NCI-H226 (cell line): ENCODE measurements at regions not wholly inside any gene's neighbourhood (a gene's known extent, or its start where the extent isn't known, plus 50 kb on each side); places are given as distances from the start of the nearest gene placed in this dataset.
A peak's percentile ranks its signal among the peaks of the same experiment; 100 is the strongest.
"Not testable (repeated sequence)": the region's sequence is repeated elsewhere in the genome, so short reads cannot be mapped to it uniquely, and the experiment has no call there.

ENCODE experiments used
- DNase-seq: peaks from one replicate; pipeline ENCODE4 v3.0.0-alpha.2; 2015

GRCh38 chr6:91082311-91082832, 495.5 kb upstream of the MAP3K7 start:
- peak; percentile 88 for DNase-seq

GRCh38 chr6:91081452-91082067, 494.7 kb upstream of the MAP3K7 start:
- peak; percentile 42 for DNase-seq

- DNase-seq: no peak
These were observed 494.0 kb upstream of the MAP3K7 start for GRCh38 chr6:91080871-91081270.

DNA sequence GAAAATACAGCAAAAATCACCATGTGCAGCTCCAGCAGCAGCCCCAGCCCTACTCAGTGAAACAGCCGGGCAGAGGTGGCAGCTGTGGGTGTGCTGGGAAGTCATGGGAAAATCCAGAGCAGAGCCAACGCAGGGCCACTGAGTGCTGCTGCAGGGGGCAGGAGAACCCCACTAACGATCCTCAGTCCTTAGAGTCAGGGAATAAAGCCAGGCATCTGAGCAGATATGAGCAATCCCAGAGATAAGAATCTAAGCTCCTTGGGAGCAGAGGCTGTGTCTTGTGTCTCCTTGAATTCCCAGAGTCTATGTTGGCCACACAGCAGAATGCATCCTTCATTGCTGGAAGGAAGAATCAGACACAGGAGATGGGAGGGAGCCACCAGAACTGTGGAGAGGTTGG, 493.1 kb upstream of the MAP3K7 start:
- no peak for DNase-seq

DNA sequence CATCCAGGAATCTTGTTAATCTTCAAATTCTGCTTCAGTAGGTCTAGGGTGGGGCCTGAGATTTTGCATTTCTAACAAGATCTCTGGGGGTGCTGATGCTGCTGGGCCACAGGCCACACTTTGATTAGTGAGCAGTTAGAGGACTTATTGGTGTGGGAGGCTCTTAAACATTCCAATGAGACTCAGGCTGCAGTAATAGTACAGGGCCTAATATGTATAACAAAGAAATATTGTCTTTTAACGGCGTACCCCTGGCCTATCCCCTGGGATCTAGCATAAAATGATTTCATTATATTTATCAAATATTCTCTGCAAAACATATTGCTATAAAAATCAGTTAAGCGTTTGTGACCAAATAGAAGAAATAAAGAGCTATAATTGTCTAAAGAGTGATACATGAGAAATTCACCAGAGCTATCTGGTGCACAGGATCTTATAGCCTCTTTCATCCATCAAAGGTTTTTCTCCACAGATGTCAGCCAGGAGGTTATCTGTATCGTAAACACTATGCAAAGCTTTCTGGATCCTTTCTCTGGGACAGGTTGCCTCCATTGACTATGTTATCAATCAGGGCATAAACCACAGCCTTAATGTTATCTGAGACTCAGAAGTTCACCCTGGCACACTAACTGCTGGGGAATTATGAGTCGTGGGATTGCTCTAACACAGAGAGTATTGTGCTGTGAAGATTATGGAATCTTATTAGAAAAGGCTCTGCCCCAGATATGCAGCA, 488.5 kb upstream of the MAP3K7 start:
- DNase-seq: peak; percentile 39

DNA sequence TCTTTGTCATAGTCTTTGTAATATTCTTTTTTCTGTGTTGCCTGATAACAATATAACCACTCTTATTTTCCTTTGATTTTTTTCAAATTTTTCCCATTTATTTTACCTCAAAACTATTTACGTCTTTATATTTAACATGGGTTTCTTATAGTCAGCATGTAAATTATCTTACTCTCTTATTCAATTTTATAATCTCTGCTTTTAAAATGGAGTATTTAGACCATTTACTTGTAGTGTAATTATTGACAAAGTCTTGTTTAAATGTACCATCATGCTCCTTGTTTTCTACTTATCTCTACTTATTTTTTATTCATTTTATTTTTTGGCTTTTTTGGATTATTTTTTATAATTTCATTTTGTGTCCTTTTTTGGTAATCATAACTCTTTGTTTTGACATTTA, 476.5 kb upstream of the MAP3K7 start:
- no peak for DNase-seq

- DNase-seq: no peak
These were observed 470.8 kb upstream of the MAP3K7 start for GRCh38 chr6:91057689-91058088.

GRCh38 chr6:91055959-91056358, 469.1 kb upstream of the MAP3K7 start:
- no peak for DNase-seq

DNA sequence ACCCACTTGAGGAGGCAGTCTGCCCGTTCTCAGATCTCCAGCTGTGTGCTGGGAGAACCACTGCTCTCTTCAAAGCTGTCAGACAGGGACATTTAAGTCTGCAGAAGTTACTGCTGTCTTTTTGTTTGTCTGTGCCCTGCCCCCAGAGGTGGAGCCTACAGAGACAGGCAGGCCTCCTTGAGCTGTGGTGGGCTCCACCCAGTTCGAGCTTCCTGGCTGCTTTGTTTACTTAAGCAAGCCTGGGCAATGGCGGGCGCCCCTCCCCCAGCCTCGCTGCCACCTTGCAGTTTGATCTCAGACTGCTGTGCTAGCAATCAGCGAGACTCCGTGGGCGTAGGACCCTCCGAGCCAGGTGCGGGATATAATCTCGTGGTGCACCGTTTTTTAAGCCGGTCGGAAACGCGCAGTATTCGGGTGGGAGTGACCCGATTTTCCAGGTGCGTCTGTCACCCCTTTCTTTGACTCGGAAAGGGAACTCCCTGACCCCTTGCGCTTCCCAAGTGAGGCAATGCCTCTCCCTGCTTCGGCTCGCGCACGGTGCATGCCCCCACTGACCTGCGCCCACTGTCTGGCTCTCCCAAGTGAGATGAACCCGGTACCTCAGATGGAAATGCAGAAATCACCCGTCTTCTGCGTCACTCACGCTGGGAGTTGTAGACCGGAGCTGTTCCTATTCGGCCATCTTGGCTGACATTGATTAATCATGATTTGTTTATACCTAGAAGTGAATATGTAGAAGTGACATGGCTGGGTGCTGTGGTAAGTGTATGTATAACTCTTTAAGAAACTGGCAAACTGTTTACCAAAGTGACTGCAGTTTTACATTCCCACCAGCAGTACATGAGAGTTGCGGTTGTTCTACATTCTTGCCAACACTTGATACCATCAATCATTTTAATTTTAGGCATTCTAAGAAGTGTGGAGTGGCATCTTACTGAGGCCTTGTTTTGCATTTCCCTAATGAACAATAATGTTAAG, 465.9 kb upstream of the MAP3K7 start:
- not testable (repeated sequence) for DNase-seq

- no peak for DNase-seq
These were observed 458.3 kb upstream of the MAP3K7 start for GRCh38 chr6:91045161-91045560.

DNA sequence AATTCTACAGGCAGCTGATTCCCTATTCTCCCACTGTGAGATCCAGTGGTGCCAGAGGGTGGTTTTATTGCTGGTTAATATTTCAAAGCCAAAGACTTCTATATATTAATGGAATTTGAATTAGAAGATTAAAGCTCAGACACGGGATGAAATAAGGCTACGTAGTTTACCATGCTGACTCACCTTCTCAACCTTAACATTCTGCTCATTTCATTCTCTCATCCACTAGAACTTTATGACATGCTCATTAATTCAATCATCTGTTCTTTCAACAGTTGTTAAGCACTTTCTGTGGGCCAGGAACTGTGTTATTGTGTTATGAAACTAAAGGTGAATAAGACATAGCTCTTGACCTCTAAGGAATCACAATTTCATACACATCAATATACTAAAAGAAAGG, 456.9 kb upstream of the MAP3K7 start:
- DNase-seq: no peak

DNA sequence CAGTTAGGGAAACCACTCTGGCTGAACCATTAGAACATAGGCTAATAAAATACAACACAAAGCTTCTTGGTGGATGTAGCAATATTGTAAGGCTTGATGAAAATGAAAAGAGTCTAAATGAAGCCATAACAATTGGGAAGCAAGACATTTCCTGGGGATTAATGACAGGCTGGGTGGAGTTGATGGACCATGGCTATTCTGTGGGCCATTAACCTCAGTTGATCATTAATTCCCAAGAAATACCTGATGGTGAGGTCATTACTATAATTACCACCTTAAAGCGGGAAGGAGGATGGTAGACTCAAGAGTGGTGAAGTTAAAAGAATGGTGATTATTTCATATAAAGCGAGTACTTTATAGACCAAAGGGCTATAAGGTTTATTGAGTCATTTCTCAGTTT, 455.8 kb upstream of the MAP3K7 start:
- DNase-seq: no peak

- DNase-seq: no peak
These were observed 447.1 kb upstream of the MAP3K7 start for GRCh38 chr6:91033964-91034363.

DNA sequence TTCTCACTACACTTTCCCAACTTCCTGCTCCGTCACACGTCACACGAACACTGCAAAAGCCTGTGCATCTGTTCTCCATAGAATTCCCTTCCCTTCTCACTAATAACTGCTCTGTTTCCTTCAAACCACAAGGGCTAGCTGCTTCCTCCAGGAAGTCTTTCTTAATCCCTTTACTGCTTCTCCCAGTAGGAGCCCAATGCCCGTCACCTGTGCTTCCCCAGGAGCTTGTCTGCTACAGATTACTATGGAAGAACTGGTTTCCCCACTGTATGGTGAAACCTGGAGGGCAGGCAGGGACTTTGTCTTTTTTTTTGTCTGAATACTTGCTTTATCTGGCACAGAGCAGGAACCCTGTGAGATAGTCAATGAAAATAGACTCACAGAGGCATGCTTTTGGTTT, 444.7 kb upstream of the MAP3K7 start:
- no peak for DNase-seq

DNA sequence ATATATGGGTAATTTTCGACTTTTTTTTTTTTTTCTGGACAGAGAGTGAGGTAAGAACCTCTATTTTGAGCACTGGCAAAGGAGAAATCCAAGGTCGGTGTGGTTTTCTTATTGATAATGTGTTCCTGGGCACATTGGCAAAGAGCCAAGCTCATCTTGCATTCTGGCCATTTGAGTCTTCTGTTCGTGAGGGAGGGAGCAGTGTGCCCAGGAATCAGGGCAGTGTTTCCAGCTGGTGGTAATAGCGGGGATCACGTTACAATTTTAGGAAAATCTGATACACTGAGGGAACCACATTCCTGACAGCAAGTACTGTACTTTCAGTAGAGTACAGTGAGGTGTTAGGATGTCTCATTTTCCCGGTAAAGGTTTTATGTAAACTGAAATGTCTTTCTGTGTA, 442.3 kb upstream of the MAP3K7 start:
- DNase-seq: no peak

- DNase-seq: no peak
These were observed 436.7 kb upstream of the MAP3K7 start for GRCh38 chr6:91023529-91023928.

GRCh38 chr6:91020744-91021143, 433.9 kb upstream of the MAP3K7 start:
- no peak for DNase-seq

DNA sequence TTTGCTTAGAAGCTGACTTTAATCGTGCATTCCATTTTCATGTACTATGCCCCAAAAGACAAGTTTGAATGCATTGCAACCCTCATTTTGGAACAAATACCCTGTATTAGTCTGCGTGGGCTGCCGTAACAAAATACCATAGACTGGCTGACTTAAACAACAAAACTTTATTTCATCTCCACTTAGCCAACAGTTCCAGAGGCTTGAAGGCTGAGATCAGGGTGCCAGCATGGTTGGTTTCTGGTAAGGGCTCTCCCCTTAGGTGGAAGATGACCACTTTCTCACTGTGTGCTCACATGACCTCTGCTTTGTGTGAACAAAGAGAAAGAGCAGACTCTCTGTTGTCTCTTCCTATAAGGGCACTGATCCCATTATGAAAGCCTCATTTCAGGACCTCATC, 431.7 kb upstream of the MAP3K7 start:
- no peak for DNase-seq

GRCh38 chr6:91013511-91013910, 426.6 kb upstream of the MAP3K7 start:
- no peak for DNase-seq

DNA sequence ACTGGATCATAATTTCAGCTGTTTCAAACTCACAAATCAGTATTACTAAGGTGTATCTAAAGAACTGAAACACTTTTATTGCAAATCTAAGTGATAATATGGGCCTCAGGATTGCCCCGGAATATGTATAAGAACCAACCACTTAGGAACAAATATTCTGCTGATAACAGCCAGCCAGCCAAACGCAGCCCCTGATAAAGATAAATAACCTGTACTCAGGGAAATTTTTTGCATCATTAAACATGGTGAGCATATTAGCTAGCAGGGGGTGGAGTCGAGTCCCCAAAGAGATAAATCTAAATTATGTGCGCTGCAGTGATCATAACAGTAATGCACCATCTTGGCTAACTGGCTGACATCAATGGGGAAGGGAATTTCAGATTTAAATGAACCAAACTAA, 410.2 kb upstream of the MAP3K7 start:
- DNase-seq: no peak

DNA sequence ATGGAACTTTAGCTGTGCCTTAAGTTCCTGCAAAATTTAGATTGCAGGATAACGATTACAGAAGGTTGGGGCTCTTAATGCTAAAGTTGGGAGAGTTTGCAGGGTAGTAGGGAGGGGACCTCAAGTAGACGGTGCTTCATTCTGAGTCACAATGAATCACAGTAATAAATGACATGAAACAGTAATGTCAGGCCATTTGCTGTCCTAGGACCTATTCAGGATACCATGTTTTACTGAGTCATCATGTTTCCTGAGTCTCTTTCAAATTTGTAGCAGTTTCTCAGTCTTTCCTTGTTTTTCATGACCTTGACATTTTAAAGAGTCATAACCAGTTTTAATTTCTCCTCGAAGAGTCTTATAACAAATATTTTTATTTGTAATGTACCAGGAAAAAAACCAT, 406.9 kb upstream of the MAP3K7 start:
- DNase-seq: no peak

- DNase-seq: no peak
These were observed 402.9 kb upstream of the MAP3K7 start for GRCh38 chr6:90989763-90990162.

- DNase-seq: no peak
These were observed 397.2 kb upstream of the MAP3K7 start for GRCh38 chr6:90984066-90984465.
